ENCODE measurements at regions not wholly inside any gene's neighbourhood (a gene's known extent, or its start where the extent isn't known, plus 50 kb on each side); places are given as distances from the start of the nearest gene placed in this dataset.

- TF ChIP-seq TOE1 (IDR thresholded peaks at IDR 0.05; ENCODE audit: borderline replicate concordance) = peak; percentile 40; the same call in 1 of the 2 replicates
- no peak for TF ChIP-seq TOE1 (CRISPR knock-in tag; IDR thresholded peaks at IDR 0.05; ENCODE audit: borderline replicate concordance, low read depth)
- no peak for TF ChIP-seq ETV5 (CRISPR knock-in tag; IDR thresholded peaks at IDR 0.05; ENCODE audit: low read depth)
- TF ChIP-seq BDP1 (IDR thresholded peaks at IDR 0.05; ENCODE audit: insufficient read depth, insufficient read length) = no peak
- 0 out of 2 replicates have a peak, but pooled peaks have one; percentile 20 for TF ChIP-seq NBN (IDR thresholded peaks at IDR 0.05; ENCODE audit: low read depth)
- peak; percentile 59; the same call in 1 of the 2 replicates for TF ChIP-seq EHMT2 (IDR thresholded peaks at IDR 0.05)
- TF ChIP-seq HEY1 (CRISPR knock-in tag; IDR thresholded peaks at IDR 0.05; ENCODE audit: borderline replicate concordance) = no peak
- TF ChIP-seq HDGF (IDR thresholded peaks at IDR 0.05) = peak; percentile 99
- peak; percentile 53 for TF ChIP-seq ARID1B (IDR thresholded peaks at IDR 0.05)
- TF ChIP-seq, protein P1, sequence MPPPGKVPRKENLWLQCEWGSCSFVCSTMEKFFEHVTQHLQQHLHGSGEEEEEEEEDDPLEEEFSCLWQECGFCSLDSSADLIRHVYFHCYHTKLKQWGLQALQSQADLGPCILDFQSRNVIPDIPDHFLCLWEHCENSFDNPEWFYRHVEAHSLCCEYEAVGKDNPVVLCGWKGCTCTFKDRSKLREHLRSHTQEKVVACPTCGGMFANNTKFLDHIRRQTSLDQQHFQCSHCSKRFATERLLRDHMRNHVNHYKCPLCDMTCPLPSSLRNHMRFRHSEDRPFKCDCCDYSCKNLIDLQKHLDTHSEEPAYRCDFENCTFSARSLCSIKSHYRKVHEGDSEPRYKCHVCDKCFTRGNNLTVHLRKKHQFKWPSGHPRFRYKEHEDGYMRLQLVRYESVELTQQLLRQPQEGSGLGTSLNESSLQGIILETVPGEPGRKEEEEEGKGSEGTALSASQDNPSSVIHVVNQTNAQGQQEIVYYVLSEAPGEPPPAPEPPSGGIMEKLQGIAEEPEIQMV (tag; conservative IDR thresholded peaks at IDR 0.05; ENCODE audit: low read depth) = no peak
- TF ChIP-seq ZNF778 (CRISPR knock-in tag; IDR thresholded peaks at IDR 0.05) = no peak
- no peak for TF ChIP-seq PCBP1 (IDR thresholded peaks at IDR 0.05; ENCODE audit: low read depth, low read length, poor library complexity, severe bottlenecking)
- TF ChIP-seq MLLT1 (IDR thresholded peaks at IDR 0.05) = peak; percentile 64 to 76; a peak in 3 of 4 replicates
- no peak for TF ChIP-seq ZNF609 (CRISPR knock-in tag; IDR thresholded peaks at IDR 0.05; ENCODE audit: borderline replicate concordance)
- TF ChIP-seq, protein P2, sequence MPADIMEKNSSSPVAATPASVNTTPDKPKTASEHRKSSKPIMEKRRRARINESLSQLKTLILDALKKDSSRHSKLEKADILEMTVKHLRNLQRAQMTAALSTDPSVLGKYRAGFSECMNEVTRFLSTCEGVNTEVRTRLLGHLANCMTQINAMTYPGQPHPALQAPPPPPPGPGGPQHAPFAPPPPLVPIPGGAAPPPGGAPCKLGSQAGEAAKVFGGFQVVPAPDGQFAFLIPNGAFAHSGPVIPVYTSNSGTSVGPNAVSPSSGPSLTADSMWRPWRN (IDR thresholded peaks at IDR 0.05; ENCODE audit: low read depth) = no peak
- peak; percentile 74; the same call in 1 of the 2 replicates for TF ChIP-seq GATAD2A (IDR thresholded peaks at IDR 0.05)
- TF ChIP-seq RFX1 (IDR thresholded peaks at IDR 0.05) = no peak
- 0 out of 2 replicates have a peak, but pooled peaks have one; percentile 57 for TF ChIP-seq OTX1 (CRISPR knock-in tag; IDR thresholded peaks at IDR 0.05)
- no peak for TF ChIP-seq CTBP1 (IDR thresholded peaks at IDR 0.05; ENCODE audit: borderline replicate concordance)
- TF ChIP-seq HDAC1 (IDR thresholded peaks at IDR 0.05) = peak in 1 of 2 experiments; percentile 73; a peak in 1 of 4 replicates
- no peak for TF ChIP-seq SETDB1 (IDR thresholded peaks at IDR 0.05; ENCODE audit: low read length)
- no peak for TF ChIP-seq COPS2 (conservative IDR thresholded peaks at IDR 0.05)
- peak; percentile 37 for TF ChIP-seq CBFA2T3 (IDR thresholded peaks at IDR 0.05)
- peak; percentile 12; the same call in 1 of the 2 replicates for TF ChIP-seq ZNF316 (IDR thresholded peaks at IDR 0.05)
These were observed 78.1 kb upstream of the PPP2R5C start (continued) for GRCh38 chr14:101683365-101683764.

Measured in K562 (cell line).